ENCODE measurements at regions not wholly inside any gene's neighbourhood (a gene's known extent, or its start where the extent isn't known, plus 50 kb on each side); places are given as distances from the start of the nearest gene placed in this dataset.

DNA sequence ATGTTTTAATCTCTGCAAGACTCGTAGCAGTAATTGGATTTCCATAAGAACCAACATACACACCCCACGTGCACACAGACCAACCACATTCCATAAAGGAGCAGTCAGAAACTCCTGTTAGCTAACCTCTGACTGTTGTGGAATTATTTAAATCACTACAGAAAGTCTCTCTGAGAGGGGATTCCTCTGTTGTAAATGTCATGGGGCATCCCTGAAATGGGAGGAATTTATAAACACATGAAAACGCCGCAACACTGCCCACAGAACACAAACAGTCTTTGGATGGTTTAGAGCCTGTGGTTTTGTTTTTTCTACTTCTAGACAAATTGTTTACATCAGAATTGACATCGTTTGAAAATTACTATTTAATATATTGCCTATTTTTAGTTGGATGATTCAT is 740.1 kb upstream of the GRM7 start:
- Histone ChIP-seq H3K27me3 (no peaks in the 10 kb centered on the region), H3K9me3 (no peaks in the 10 kb centered on the region), H3K4me3 (ENCODE audit: low read depth, low read length) (no peak overlapping the region), H3K4me1 (no peaks in the 10 kb centered on the region), H3K36me3 (no peaks in the 10 kb centered on the region)
- TF ChIP-seq, protein P1, sequence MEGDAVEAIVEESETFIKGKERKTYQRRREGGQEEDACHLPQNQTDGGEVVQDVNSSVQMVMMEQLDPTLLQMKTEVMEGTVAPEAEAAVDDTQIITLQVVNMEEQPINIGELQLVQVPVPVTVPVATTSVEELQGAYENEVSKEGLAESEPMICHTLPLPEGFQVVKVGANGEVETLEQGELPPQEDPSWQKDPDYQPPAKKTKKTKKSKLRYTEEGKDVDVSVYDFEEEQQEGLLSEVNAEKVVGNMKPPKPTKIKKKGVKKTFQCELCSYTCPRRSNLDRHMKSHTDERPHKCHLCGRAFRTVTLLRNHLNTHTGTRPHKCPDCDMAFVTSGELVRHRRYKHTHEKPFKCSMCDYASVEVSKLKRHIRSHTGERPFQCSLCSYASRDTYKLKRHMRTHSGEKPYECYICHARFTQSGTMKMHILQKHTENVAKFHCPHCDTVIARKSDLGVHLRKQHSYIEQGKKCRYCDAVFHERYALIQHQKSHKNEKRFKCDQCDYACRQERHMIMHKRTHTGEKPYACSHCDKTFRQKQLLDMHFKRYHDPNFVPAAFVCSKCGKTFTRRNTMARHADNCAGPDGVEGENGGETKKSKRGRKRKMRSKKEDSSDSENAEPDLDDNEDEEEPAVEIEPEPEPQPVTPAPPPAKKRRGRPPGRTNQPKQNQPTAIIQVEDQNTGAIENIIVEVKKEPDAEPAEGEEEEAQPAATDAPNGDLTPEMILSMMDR (IDR thresholded peaks at IDR 0.05; ENCODE audit: low read depth, low read length), result no peak
- no peak for DNase-seq

DNA sequence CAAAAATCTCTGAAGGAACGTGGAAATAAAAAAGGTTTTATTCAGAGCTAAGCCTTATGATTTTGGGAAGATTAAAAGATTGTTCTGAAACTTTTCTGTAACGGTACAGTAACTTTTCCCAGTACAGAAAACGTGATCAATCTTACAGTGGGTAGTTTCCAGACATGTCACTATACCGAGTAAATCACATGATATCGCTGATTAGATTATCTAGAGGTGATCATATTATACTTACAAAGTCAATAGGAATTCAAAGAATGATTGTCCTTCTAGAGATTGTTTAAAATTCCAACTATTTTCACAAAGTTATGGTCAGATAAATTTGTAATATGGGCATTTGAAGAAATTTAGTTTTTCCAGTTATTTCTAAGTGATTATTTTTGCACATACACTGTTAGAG is 736.0 kb upstream of the GRM7 start:
- TF ChIP-seq, protein P1 (IDR thresholded peaks at IDR 0.05; ENCODE audit: low read depth, low read length), result no peak
- no peaks in the 10 kb centered on the region for H3K27me3 ChIP-seq
- no peaks in the 10 kb centered on the region for H3K4me1 ChIP-seq
- no peak for DNase-seq
- H3K4me3 ChIP-seq (ENCODE audit: low read depth, low read length), result no peak overlapping the region
- no peaks in the 10 kb centered on the region for H3K9me3 ChIP-seq
- H3K36me3 ChIP-seq, result no peaks in the 10 kb centered on the region

DNA sequence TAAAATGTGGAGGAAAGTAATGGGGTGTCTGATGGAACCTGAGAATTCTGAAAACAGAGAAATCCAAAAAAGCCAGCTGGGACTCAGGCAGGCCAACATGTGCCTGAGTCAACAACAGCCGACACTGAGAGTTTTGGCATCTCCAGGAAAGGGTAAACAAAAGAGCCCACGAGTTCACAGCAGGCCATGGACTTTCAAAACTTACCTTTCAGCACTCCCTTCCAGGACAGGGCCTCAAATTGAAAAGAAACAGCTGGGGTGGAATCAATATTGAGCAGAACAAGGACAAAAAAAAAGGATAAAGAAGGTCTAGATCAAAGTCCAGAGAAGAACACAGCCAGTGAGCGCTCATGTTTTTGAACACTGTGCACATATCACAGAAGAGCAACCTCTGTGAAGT is 735.4 kb upstream of the GRM7 start:
- H3K4me1 ChIP-seq, result no peaks in the 10 kb centered on the region
- H3K9me3 ChIP-seq, result no peaks in the 10 kb centered on the region
- no peak for DNase-seq
- H3K27me3 ChIP-seq, result no peaks in the 10 kb centered on the region
- no peaks in the 10 kb centered on the region for H3K36me3 ChIP-seq
- TF ChIP-seq, protein P1 (IDR thresholded peaks at IDR 0.05; ENCODE audit: low read depth, low read length), result no peak
- H3K4me3 ChIP-seq (ENCODE audit: low read depth, low read length), result no peak overlapping the region

DNA sequence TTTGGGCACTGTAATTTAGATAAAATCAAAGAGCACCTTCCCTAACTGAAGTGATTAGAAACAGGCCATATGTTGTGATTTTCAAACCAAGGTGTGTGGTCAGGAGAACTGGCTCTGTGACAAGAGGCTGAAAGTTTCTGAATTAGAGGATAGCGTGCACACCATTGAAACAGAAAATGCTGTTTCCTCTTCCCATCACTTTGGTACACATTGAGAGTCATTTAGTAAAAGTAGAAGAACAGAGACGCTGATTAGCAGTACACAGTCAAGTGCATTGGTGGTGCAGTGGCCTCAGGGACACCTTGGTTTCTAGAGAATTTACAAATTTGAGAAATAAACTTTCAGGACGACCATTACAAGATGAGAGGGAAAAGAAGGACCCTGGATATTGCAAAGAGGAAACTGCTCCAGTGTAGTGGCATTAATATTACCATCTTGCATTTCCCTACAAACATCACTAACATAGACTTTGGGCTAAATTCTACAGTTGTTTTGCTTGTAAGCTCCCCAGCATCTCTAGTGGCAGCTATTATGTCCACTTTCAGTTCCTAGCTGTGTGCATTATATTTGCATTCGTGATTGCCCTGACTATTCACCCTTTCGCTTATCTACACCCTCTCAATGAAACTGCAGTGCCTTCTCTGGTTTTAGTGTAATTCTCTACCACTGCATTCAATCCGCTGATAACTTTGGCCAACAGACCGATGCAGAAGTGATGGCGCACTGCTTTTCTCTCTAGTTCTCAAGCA is 728.1 kb upstream of the GRM7 start:
- no peaks in the 10 kb centered on the region for H3K27me3 ChIP-seq
- H3K36me3 ChIP-seq, result no peaks in the 10 kb centered on the region
- TF ChIP-seq, protein P1 (IDR thresholded peaks at IDR 0.05; ENCODE audit: low read depth, low read length), result no peak
- no peak for DNase-seq
- no peaks in the 10 kb centered on the region for H3K9me3 ChIP-seq
- H3K4me1 ChIP-seq, result no peaks in the 10 kb centered on the region
- no peak overlapping the region for H3K4me3 ChIP-seq (ENCODE audit: low read depth, low read length)

DNA sequence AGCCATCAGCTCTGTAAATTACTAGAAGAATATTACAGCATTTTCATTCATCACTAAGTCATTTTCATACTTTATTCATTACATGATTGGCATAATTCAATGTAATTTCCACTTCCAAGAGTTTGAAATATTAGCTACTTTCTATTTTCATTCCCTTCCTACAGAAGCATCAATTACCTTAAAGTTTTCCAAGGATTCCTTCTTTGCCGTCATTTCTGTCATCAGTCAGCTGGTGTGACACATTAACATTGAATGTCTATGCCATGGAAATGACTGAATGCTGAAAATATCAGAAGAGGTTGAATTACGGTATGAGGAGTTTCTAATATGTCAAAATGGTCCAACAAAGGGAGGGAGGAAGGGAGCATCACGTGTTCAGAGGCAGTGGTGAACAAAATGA is 718.2 kb upstream of the GRM7 start:
- Histone ChIP-seq H3K9me3 (no peaks in the 10 kb centered on the region), H3K4me1 (no peaks in the 10 kb centered on the region), H3K36me3 (no peaks in the 10 kb centered on the region), H3K4me3 (ENCODE audit: low read depth, low read length) (no peak overlapping the region), H3K27me3 (no peaks in the 10 kb centered on the region)
- DNase-seq, result no peak
- TF ChIP-seq, protein P1 (IDR thresholded peaks at IDR 0.05; ENCODE audit: low read depth, low read length), result no peak

DNA sequence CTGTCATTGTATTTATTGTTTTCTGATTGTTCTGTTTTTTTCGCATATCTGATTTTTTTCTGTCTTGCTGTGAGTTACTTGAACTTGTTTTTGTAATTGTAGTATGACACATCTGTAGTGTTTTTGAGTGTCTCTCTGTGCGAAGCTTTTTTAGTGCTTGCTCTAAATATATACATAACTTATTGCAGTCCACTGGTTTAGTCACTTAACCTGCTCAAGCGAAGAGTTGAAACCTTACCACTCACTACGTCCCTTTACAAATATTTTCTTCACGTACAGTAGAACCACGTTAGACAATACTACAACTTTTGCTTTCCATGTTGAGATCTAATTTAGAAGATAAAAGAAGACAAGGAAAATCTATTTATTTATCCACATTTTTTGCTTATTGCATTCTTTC is 713.0 kb upstream of the GRM7 start:
- no peaks in the 10 kb centered on the region for H3K9me3 ChIP-seq
- DNase-seq, result no peak
- no peaks in the 10 kb centered on the region for H3K4me1 ChIP-seq
- H3K4me3 ChIP-seq (ENCODE audit: low read depth, low read length), result no peak overlapping the region
- H3K36me3 ChIP-seq, result no peaks in the 10 kb centered on the region
- no peaks in the 10 kb centered on the region for H3K27me3 ChIP-seq
- TF ChIP-seq, protein P1 (IDR thresholded peaks at IDR 0.05; ENCODE audit: low read depth, low read length), result no peak
